ENCODE measurements at regions not wholly inside any gene's neighbourhood (a gene's known extent, or its start where the extent isn't known, plus 50 kb on each side); places are given as distances from the start of the nearest gene placed in this dataset.

DNA sequence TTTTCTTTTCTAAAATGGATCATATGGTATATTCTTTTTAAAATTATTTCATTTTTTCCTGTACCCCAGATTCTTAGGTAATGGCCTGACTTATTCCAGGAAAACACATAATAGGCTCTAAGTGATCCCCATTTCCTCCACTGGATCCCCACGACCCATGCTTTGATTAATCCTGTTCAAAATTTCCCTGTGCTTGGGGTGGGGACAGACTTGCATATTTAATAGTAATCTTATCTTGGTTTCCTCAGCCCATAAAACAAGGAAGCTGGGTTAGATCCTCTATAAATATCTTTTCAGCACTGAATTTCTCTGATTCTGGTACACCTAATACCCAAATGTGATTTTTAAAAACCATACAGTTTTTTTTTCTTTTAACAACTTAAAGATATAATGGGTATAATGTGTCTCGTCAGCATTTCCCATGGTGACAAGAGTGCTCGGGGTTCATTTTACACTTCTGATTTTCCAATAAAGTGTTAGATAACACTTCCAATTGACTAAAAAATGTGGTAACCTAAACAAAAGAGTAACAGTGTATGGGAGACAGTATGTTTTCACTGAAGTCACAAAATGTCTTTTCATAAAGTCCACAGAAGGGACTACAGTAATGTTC is 693.5 kb upstream of the TENM3 start:
- DNase-seq (no peak), ATAC-seq (ENCODE audit: low read depth) (no peak)
- dilution Hi-C loops (cut with HindIII; ENCODE audit: low sequenced_read_pairs, unreplicated experiment) = no loop called here
- peak overlapping the region; percentile 86 for H2BK120ac ChIP-seq (ENCODE audit: low read depth, low read length)
- H4K8ac ChIP-seq (ENCODE audit: low read depth in 2 of 2, low read length in 2 of 2) = no peak overlapping the region
- in situ Hi-C loops (cut with MboI; ENCODE audit: low sequenced_read_pairs) = loop anchor here (25.0 kb wide), 2 partner anchors 862 to 1263 kb away; no protein-coding TSS in a partner anchor
- no peaks in the 10 kb centered on the region for H3K9me3 ChIP-seq (ENCODE audit: control insufficient read depth, insufficient read depth, low read length)
- no peaks in the 10 kb centered on the region for H4K20me1 ChIP-seq (ENCODE audit: insufficient read depth, low read length)
- ChIA-PET CTCF (no interaction called here), POLR2A (ENCODE audit: unreplicated experiment) (no interaction called here)
- no peaks in the 10 kb centered on the region for H3K27me3 ChIP-seq (ENCODE audit: control insufficient read depth, insufficient read depth, low read length)
- no peak overlapping the region for H3K56ac ChIP-seq (ENCODE audit: extremely low read depth, insufficient read depth, low read length)
- H3K14ac ChIP-seq (replicated peaks; ENCODE audit: low read depth, low read length) = 0 out of 2 replicates have a peak overlapping the region, but pooled peaks have one; percentile 49
- no CpG with 5 or more reads among the region's 3 CpGs for WGBS, 2 experiments (ENCODE audit: extremely low coverage in 2 of 2, insufficient read length in 1 of 2)
- no peak overlapping the region for H2AK9ac ChIP-seq (replicated peaks; ENCODE audit: low read depth, low read length, poor library complexity)
- no peak overlapping the region for H3K4me2 ChIP-seq (ENCODE audit: low read depth, low read length)
- H4K5ac ChIP-seq (ENCODE audit: low read depth, low read length) = no peak overlapping the region
- no peaks in the 10 kb centered on the region for H3K79me1 ChIP-seq (ENCODE audit: low read depth in 1 of 2, low read length in 2 of 2)
- H3K9me1 ChIP-seq (ENCODE audit: insufficient read depth, low read length) = 0 out of 2 replicates have a peak, but pooled peaks cover 3% of the 10 kb centered on the region
- no peaks in the 10 kb centered on the region; the same call in 1 of the 2 replicates for H3K4me1 ChIP-seq (ENCODE audit: control insufficient read depth, insufficient read depth, low read length)
- H3K36me3 ChIP-seq (ENCODE audit: control insufficient read depth, insufficient read depth, low read length) = no peaks in the 10 kb centered on the region
- no peak overlapping the region; the same call in 1 of the 2 replicates for H3K27ac ChIP-seq (ENCODE audit: insufficient read depth, low read length)
- H2BK20ac ChIP-seq (ENCODE audit: low read depth, low read length) = peak overlapping the region; percentile 52; the same call in 1 of the 2 replicates
- H4K91ac ChIP-seq (ENCODE audit: insufficient read depth, low read depth, low read length) = no peak overlapping the region
- intact Hi-C loops (cut with micrococcal nuclease) = no loop called here
- no TSS peak for BruUV-seq (replicated peaks)
- no peak overlapping the region for H2BK5ac ChIP-seq (ENCODE audit: low read depth, low read length, poor library complexity, severe bottlenecking)
- no peak overlapping the region for H2AK5ac ChIP-seq (ENCODE audit: low read depth, low read length)
- H3K18ac ChIP-seq (ENCODE audit: low read depth, low read length) = no peak overlapping the region
- peak overlapping the region; percentile 61; the same call in 1 of the 3 replicates for H2BK15ac ChIP-seq (ENCODE audit: low read depth, low read length)
- no peak overlapping the region for H3K9ac ChIP-seq (ENCODE audit: low read depth, low read length)
- no peak overlapping the region for H3K4me3 ChIP-seq (ENCODE audit: insufficient read depth, low read depth, low read length)
- H3K23ac ChIP-seq (ENCODE audit: low read depth, low read length) = no peak overlapping the region
- peak overlapping the region; percentile 81 for H2AFZ ChIP-seq (replicated peaks; ENCODE audit: low read length, poor library complexity)
- no peak for TF ChIP-seq POLR2A (IDR thresholded peaks at IDR 0.05; ENCODE audit: low read depth, low read length)
- TF ChIP-seq MAZ (IDR thresholded peaks at IDR 0.05; ENCODE audit: borderline replicate concordance, low read depth, low read length) = no peak
- TF ChIP-seq RFX5 (IDR thresholded peaks at IDR 0.05; ENCODE audit: low read depth, low read length) = no peak
- TF ChIP-seq USF2 (IDR thresholded peaks at IDR 0.05; ENCODE audit: low read depth, low read length) = no peak
- no peak for TF ChIP-seq NFE2L2 (IDR thresholded peaks at IDR 0.05; ENCODE audit: low read depth, low read length)
- no peak for TF ChIP-seq BHLHE40 (IDR thresholded peaks at IDR 0.05; ENCODE audit: low read depth, low read length)
- TF ChIP-seq MAFK (IDR thresholded peaks at IDR 0.05; ENCODE audit: low read depth, low read length) = peak; percentile 91
- TF ChIP-seq CEBPB (IDR thresholded peaks at IDR 0.05; ENCODE audit: low read depth, low read length) = no peak
- peak overlapping the region; percentile 75 for H3K4ac ChIP-seq (ENCODE audit: low read depth, low read length)

Measured in IMR-90 (cell line).